Astrocyte (in vitro differentiated cells and primary cell): ENCODE measurements at regions not wholly inside any gene's neighbourhood (a gene's known extent, or its start where the extent isn't known, plus 50 kb on each side); places are given as distances from the start of the nearest gene placed in this dataset.

ENCODE experiments used
- DNase-seq: peaks from one replicate; pipeline ENCODE4 v3.0.0-alpha.2; 2010; ENCODE audit warnings: low read depth
- FAIRE-seq: peaks from 2 replicates; lab custom pipeline; 2011; peaks lifted over from hg19 to GRCh38; lab: Jason Lieb, UNC
- H2AFZ ChIP-seq: 2 replicates; pipeline ENCODE4 v1.6.0; 2012; ENCODE audit warnings: low read depth, low read length, inconsistent platforms
- H3K27ac ChIP-seq: 2 replicates; pipeline ENCODE4 v1.5.1; 2011; ENCODE audit warnings: low read depth, low read length, inconsistent platforms
- H3K27me3 ChIP-seq: 2 replicates; pipeline ENCODE4 v1.6.0; 2011; ENCODE audit warnings: low read length, inconsistent platforms; ENCODE audit not compliant: insufficient read depth
- H3K36me3 ChIP-seq: 2 replicates; pipeline ENCODE4 v1.5.1; 2011; ENCODE audit warnings: low read length, inconsistent platforms; ENCODE audit not compliant: insufficient read depth
- H3K4me1 ChIP-seq: 2 replicates; pipeline ENCODE4 v1.5.1; 2011; ENCODE audit warnings: low read length, inconsistent platforms; ENCODE audit not compliant: insufficient read depth
- H3K4me2 ChIP-seq: 2 replicates; pipeline ENCODE4 v1.6.0; 2012; ENCODE audit warnings: low read length, inconsistent platforms
- H3K4me3 ChIP-seq: 2 replicates; pipeline ENCODE4 v1.5.1; 2011; ENCODE audit warnings: low read depth, mild to moderate bottlenecking, low read length, inconsistent platforms; ENCODE audit not compliant: insufficient read depth
- H3K79me2 ChIP-seq: 2 replicates; pipeline ENCODE4 v1.6.0; 2012; ENCODE audit warnings: mild to moderate bottlenecking, low read length, inconsistent platforms; ENCODE audit not compliant: insufficient read depth
- H3K9ac ChIP-seq: 2 replicates; pipeline ENCODE4 v1.6.0; 2012; ENCODE audit warnings: mild to moderate bottlenecking, low read length, inconsistent platforms
- H3K9me3 ChIP-seq: 2 replicates; pipeline ENCODE4 v1.5.1; 2012; ENCODE audit warnings: low read depth, mild to moderate bottlenecking, low read length, inconsistent platforms; ENCODE audit not compliant: insufficient read depth
- H4K20me1 ChIP-seq: 2 replicates; pipeline ENCODE4 v1.6.0; 2012; ENCODE audit warnings: low read length, inconsistent platforms; ENCODE audit not compliant: insufficient read depth
- H3K27ac Mint-ChIP-seq: one replicate; pipeline ENCODE4 v1.8.0; 2021; ENCODE audit warnings: mild to moderate bottlenecking, mixed read lengths; ENCODE audit not compliant: unreplicated experiment
- H3K27me3 Mint-ChIP-seq: one replicate; pipeline ENCODE4 v1.8.0; 2021; ENCODE audit warnings: low read depth, mixed read lengths; ENCODE audit not compliant: unreplicated experiment
- H3K36me3 Mint-ChIP-seq: one replicate; pipeline ENCODE4 v1.8.0; 2021; ENCODE audit warnings: low read depth, mixed read lengths; ENCODE audit not compliant: unreplicated experiment
- H3K4me1 Mint-ChIP-seq: one replicate; pipeline ENCODE4 v1.8.0; 2021; ENCODE audit warnings: low read depth, mixed read lengths; ENCODE audit not compliant: unreplicated experiment
- H3K4me3 Mint-ChIP-seq: one replicate; pipeline ENCODE4 v1.8.0; 2021; ENCODE audit warnings: mild to moderate bottlenecking, moderate library complexity, mixed read lengths; ENCODE audit not compliant: unreplicated experiment
- H3K9me3 Mint-ChIP-seq: one replicate; pipeline ENCODE4 v1.8.0; 2021; ENCODE audit warnings: mild to moderate bottlenecking, mixed read lengths; ENCODE audit not compliant: unreplicated experiment
- CTCF ChIP-seq: IDR thresholded peaks from 2 replicates; pipeline ENCODE4 v1.5.1; 2011; ENCODE audit warnings: low read depth, mild to moderate bottlenecking, inconsistent platforms, low read length, moderate library complexity; ENCODE audit not compliant: insufficient read depth
- EZH2 ChIP-seq: IDR thresholded peaks from 2 replicates; pipeline ENCODE4 v1.6.1; 2012; ENCODE audit warnings: mild to moderate bottlenecking, low read length, inconsistent platforms; ENCODE audit not compliant: insufficient read depth

DNA sequence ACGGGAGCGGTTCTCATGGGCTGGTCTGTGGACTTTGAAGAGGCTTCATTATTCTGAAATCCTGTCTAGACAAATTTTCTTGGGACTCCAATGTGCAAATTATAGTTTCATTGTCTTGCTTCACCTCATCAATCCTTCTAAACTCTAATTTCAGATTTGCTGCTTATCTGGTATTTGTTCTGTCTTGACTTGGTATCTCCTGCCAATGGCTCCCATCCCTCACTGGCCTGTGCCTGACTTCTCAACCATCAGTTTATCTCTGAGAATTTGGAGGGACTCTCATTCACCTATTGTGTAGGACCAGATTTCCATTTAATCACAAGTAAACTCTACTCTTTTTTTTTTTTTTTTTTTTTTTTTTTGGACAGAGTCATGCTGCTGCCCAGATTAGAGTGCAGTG is 960.2 kb upstream of the NR2F2 start:
- H3K4me1 ChIP-seq = no peaks in the 10 kb centered on the region
- H2AFZ ChIP-seq = no peak overlapping the region
- H3K27me3 ChIP-seq = no peaks in the 10 kb centered on the region
- Mint-ChIP-seq H3K27ac (no peak overlapping the region), H3K4me1 (peaks cover 10% of the 10 kb centered on the region), H3K4me3 (no peak overlapping the region), H3K27me3 (no peaks in the 10 kb centered on the region), H3K9me3 (no peaks in the 10 kb centered on the region), H3K36me3 (no peaks in the 10 kb centered on the region)
- TF ChIP-seq CTCF (no peak), EZH2 (no peak)
- no peak overlapping the region for H3K9ac ChIP-seq
- no peaks in the 10 kb centered on the region for H3K36me3 ChIP-seq
- no peak overlapping the region for H3K27ac ChIP-seq
- DNase-seq = no peak
- H4K20me1 ChIP-seq = no peaks in the 10 kb centered on the region
- no peak overlapping the region for H3K4me3 ChIP-seq
- H3K79me2 ChIP-seq = no peaks in the 10 kb centered on the region
- no peak overlapping the region for H3K4me2 ChIP-seq
- no peak for FAIRE-seq
- no peaks in the 10 kb centered on the region for H3K9me3 ChIP-seq

GRCh38 chr15:95371664-95372063 is 958.8 kb upstream of the NR2F2 start:
- TF ChIP-seq CTCF = no peak
- TF ChIP-seq EZH2 = no peak
- Histone ChIP-seq H3K9ac (no peak overlapping the region), H3K79me2 (no peaks in the 10 kb centered on the region), H3K36me3 (no peaks in the 10 kb centered on the region), H3K27me3 (no peaks in the 10 kb centered on the region), H3K27ac (no peak overlapping the region), H4K20me1 (no peaks in the 10 kb centered on the region), H3K4me1 (no peaks in the 10 kb centered on the region), H3K9me3 (no peaks in the 10 kb centered on the region), H2AFZ (no peak overlapping the region), H3K4me3 (no peak overlapping the region), H3K4me2 (no peak overlapping the region)
- DNase-seq (peak; percentile 28), FAIRE-seq (no peak)
- Mint-ChIP-seq H3K4me1 (peaks cover 10% of the 10 kb centered on the region), H3K27me3 (no peaks in the 10 kb centered on the region), H3K4me3 (no peak overlapping the region), H3K27ac (peak overlapping the region; percentile 72), H3K36me3 (no peaks in the 10 kb centered on the region), H3K9me3 (no peaks in the 10 kb centered on the region)

- no peaks in the 10 kb centered on the region for H3K36me3 Mint-ChIP-seq
- H3K9me3 ChIP-seq = no peaks in the 10 kb centered on the region
- no peak for DNase-seq
- no peaks in the 10 kb centered on the region for H3K27me3 Mint-ChIP-seq
- H3K4me3 ChIP-seq = no peak overlapping the region
- no peak overlapping the region for H3K27ac Mint-ChIP-seq
- no peak overlapping the region for H3K4me2 ChIP-seq
- no peak overlapping the region for H3K27ac ChIP-seq
- H2AFZ ChIP-seq = no peak overlapping the region
- no peaks in the 10 kb centered on the region for H3K27me3 ChIP-seq
- no peaks in the 10 kb centered on the region for H3K79me2 ChIP-seq
- H3K9me3 Mint-ChIP-seq = no peaks in the 10 kb centered on the region
- H3K4me1 ChIP-seq = no peaks in the 10 kb centered on the region
- no peak overlapping the region for H3K4me3 Mint-ChIP-seq
- no peaks in the 10 kb centered on the region for H3K36me3 ChIP-seq
- no peaks in the 10 kb centered on the region for H4K20me1 ChIP-seq
- no peak for TF ChIP-seq CTCF
- no peak for TF ChIP-seq EZH2
- H3K9ac ChIP-seq = no peak overlapping the region
- no peak for FAIRE-seq
- peaks cover 4% of the 10 kb centered on the region for H3K4me1 Mint-ChIP-seq
Measured at GRCh38 chr15:95375281-95375680, 955.2 kb upstream of the NR2F2 start.
